Osteoblast (primary cell): ENCODE measurements at regions not wholly inside any gene's neighbourhood (a gene's known extent, or its start where the extent isn't known, plus 50 kb on each side); places are given as distances from the start of the nearest gene placed in this dataset.

Experiments
- DNase-seq: peaks from one replicate; pipeline ENCODE4 v3.0.0; 2011; ENCODE audit warnings: low spot score, mixed read lengths; ENCODE audit not compliant: insufficient read length; ENCODE audit errors: missing footprints
- H2AFZ ChIP-seq: 2 replicates; pipeline ENCODE4 v1.6.0; 2011; ENCODE audit warnings: mild to moderate bottlenecking, low read length
- H3K27ac ChIP-seq: 2 replicates; pipeline ENCODE4 v1.5.1; 2011; ENCODE audit warnings: mild to moderate bottlenecking, low read depth, low read length, moderate library complexity
- H3K27me3 ChIP-seq: 2 replicates; pipeline ENCODE4 v1.6.0; 2012; ENCODE audit warnings: mild to moderate bottlenecking, control low read depth, inconsistent platforms, low read length, moderate library complexity; ENCODE audit not compliant: insufficient read depth
- H3K36me3 ChIP-seq: 2 replicates; pipeline ENCODE4 v1.5.1; 2011; ENCODE audit warnings: mild to moderate bottlenecking, low read length, control low read depth, moderate library complexity; ENCODE audit not compliant: insufficient read depth
- H3K4me1 ChIP-seq: 2 replicates; pipeline ENCODE4 v1.5.1; 2011; ENCODE audit warnings: mild to moderate bottlenecking, low read length, control low read depth, moderate library complexity; ENCODE audit not compliant: insufficient read depth
- H3K4me2 ChIP-seq: 2 replicates; pipeline ENCODE4 v1.6.0; 2011; ENCODE audit warnings: mild to moderate bottlenecking, low read length; ENCODE audit not compliant: insufficient read depth
- H3K4me3 ChIP-seq: fragments of 200-600 bp; sonication (generic); 3 replicates; pipeline ENCODE4 v1.5.1; 2012; ENCODE audit warnings: mild to moderate bottlenecking, low read length, inconsistent platforms; ENCODE audit not compliant: insufficient read depth
- H3K79me2 ChIP-seq: 2 replicates; pipeline ENCODE4 v1.6.0; 2012; ENCODE audit warnings: mild to moderate bottlenecking, low read length, control low read depth, inconsistent platforms; ENCODE audit not compliant: insufficient read depth
- H3K9me3 ChIP-seq: 2 replicates; pipeline ENCODE4 v1.5.1; 2011; ENCODE audit warnings: low read depth, low read length, control low read depth
- H4K20me1 ChIP-seq: 2 replicates; pipeline ENCODE4 v1.6.0; 2012; ENCODE audit warnings: mild to moderate bottlenecking, low read length, control low read depth; ENCODE audit not compliant: insufficient read depth
- TF ChIP-seq, protein P1 (sequence below): IDR thresholded peaks from 2 replicates; pipeline ENCODE4 v1.5.1; 2011; ENCODE audit warnings: mild to moderate bottlenecking, low read depth, low read length, moderate library complexity; ENCODE audit errors: extremely low read depth

DNA sequence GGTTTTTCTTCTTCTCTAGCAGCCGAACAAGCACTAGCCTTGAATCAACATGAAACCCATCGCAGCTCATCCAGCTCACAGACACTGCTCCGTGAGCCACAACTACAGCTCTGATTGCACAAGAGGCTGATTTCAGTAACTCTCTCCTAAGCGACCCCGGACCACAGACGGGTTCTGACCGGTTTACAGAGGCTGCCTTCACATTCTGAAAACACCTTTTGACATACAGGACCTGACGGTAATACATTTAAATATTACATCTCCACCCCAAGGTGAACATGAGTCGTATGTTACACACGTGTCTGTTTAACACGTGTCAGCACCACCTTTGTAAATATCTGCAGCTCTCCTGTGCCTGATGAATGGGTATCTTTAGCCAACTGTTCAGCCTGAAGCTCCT lies 120.7 kb downstream of the TMEM18 start:
- Histone ChIP-seq H3K79me2 (no peaks in the 10 kb centered on the region), H2AFZ (no peak overlapping the region), H3K27me3 (no peaks in the 10 kb centered on the region), H3K36me3 (no peaks in the 10 kb centered on the region), H3K4me2 (no peak overlapping the region), H3K4me3 (no peak overlapping the region), H3K27ac (no peak overlapping the region), H3K9me3 (no peaks in the 10 kb centered on the region), H3K4me1 (no peaks in the 10 kb centered on the region), H4K20me1 (no peaks in the 10 kb centered on the region)
- TF ChIP-seq, protein P1, sequence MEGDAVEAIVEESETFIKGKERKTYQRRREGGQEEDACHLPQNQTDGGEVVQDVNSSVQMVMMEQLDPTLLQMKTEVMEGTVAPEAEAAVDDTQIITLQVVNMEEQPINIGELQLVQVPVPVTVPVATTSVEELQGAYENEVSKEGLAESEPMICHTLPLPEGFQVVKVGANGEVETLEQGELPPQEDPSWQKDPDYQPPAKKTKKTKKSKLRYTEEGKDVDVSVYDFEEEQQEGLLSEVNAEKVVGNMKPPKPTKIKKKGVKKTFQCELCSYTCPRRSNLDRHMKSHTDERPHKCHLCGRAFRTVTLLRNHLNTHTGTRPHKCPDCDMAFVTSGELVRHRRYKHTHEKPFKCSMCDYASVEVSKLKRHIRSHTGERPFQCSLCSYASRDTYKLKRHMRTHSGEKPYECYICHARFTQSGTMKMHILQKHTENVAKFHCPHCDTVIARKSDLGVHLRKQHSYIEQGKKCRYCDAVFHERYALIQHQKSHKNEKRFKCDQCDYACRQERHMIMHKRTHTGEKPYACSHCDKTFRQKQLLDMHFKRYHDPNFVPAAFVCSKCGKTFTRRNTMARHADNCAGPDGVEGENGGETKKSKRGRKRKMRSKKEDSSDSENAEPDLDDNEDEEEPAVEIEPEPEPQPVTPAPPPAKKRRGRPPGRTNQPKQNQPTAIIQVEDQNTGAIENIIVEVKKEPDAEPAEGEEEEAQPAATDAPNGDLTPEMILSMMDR: no peak
- no peak for DNase-seq

DNA sequence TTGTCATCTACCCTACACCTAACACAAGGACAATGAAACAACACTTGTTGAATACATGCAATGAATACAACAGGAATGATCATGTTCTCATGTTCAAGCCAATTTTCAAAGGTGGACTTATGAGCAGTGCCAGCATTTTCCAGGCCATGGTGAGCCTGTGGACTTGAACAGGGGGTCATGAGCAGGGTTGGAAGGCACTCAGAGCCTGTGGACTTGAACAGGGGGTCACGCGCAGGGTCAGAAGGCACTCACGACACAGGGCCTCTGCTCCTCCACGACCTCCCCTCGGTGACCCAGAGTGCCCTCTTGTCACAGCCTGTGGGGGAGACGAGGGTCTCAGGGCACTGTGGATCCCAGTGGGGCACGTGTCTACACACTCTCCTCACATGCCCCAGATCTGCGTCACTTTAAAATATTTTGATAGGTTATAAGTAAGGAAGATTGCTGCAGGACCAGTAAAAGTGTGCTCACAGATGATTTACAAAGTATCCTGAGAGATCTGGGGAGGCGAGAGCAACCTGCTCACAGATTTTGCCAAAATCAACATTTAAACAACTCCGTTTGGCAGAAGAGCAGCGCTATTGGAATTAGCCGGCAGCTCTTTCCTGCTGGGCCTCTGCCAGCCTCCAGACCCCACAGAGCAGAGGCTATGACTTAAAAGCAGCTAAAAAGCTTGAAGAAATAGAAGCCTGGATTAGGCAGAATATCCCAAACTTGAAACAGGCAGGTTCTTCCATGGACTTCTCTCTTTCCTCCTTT lies 121.9 kb downstream of the TMEM18 start:
- H3K79me2 ChIP-seq: no peaks in the 10 kb centered on the region
- H3K36me3 ChIP-seq: no peaks in the 10 kb centered on the region
- no peaks in the 10 kb centered on the region for H3K9me3 ChIP-seq
- no peaks in the 10 kb centered on the region for H3K27me3 ChIP-seq
- no peak overlapping the region for H2AFZ ChIP-seq
- H4K20me1 ChIP-seq: no peaks in the 10 kb centered on the region
- H3K27ac ChIP-seq: no peak overlapping the region
- no peak for DNase-seq
- no peak overlapping the region for H3K4me3 ChIP-seq
- no peak overlapping the region for H3K4me2 ChIP-seq
- TF ChIP-seq, protein P1: no peak
- H3K4me1 ChIP-seq: no peaks in the 10 kb centered on the region

DNA sequence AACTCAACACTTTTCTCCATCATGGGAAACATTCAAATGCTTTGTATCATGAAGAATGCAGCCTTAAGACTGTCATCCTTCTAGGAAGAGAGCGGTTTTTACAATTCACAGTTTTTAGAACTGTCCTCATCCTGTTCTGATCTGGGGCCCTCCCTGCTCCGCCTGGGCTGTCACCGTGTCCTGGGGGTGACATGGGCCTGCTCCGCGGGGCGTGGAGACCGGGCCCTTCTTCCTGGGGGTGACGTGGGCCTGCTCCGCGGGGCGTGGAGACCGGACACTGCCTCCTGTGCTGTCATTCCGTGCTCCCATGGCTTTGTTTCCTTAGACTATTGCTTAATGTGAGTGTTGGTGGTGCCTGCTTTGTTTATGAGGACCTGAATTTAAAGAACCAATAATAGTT lies 122.8 kb downstream of the TMEM18 start:
- no peak overlapping the region for H3K27ac ChIP-seq
- H3K4me3 ChIP-seq: no peak overlapping the region
- H3K36me3 ChIP-seq: no peaks in the 10 kb centered on the region
- H3K4me2 ChIP-seq: no peak overlapping the region
- H4K20me1 ChIP-seq: no peaks in the 10 kb centered on the region
- no peak overlapping the region for H2AFZ ChIP-seq
- H3K79me2 ChIP-seq: no peaks in the 10 kb centered on the region
- H3K9me3 ChIP-seq: no peaks in the 10 kb centered on the region
- TF ChIP-seq, protein P1: no peak
- DNase-seq: no peak
- H3K4me1 ChIP-seq: no peaks in the 10 kb centered on the region
- no peaks in the 10 kb centered on the region for H3K27me3 ChIP-seq

DNA sequence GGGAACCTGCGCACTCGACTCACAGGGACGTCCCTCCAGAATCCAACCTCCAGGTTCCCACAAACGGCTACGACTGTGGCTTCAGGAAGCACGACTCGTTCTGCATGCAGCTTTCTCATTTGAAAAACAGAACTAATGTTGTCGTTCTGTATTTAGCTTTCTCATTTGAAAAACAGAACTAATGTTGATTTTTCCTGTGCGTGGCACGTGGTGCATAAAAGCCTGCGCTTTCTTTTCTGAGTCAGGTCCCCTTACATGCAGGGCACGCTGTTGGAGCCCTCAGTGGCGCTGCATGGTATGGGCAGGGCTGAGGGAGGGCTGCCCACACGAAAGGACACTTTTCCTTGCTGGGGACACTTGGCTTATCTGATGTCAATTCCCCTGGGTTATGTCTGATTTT lies 124.3 kb downstream of the TMEM18 start:
- H3K27ac ChIP-seq: no peak overlapping the region
- H3K27me3 ChIP-seq: no peaks in the 10 kb centered on the region
- no peak overlapping the region for H2AFZ ChIP-seq
- no peaks in the 10 kb centered on the region for H3K36me3 ChIP-seq
- no peak overlapping the region for H3K4me2 ChIP-seq
- H3K4me3 ChIP-seq: no peak overlapping the region
- DNase-seq: no peak
- no peaks in the 10 kb centered on the region for H3K9me3 ChIP-seq
- H4K20me1 ChIP-seq: no peaks in the 10 kb centered on the region
- H3K4me1 ChIP-seq: no peaks in the 10 kb centered on the region
- no peaks in the 10 kb centered on the region for H3K79me2 ChIP-seq
- TF ChIP-seq, protein P1: no peak
